ENCODE measurements at regions not wholly inside any gene's neighbourhood (a gene's known extent, or its start where the extent isn't known, plus 50 kb on each side); places are given as distances from the start of the nearest gene placed in this dataset.

DNA sequence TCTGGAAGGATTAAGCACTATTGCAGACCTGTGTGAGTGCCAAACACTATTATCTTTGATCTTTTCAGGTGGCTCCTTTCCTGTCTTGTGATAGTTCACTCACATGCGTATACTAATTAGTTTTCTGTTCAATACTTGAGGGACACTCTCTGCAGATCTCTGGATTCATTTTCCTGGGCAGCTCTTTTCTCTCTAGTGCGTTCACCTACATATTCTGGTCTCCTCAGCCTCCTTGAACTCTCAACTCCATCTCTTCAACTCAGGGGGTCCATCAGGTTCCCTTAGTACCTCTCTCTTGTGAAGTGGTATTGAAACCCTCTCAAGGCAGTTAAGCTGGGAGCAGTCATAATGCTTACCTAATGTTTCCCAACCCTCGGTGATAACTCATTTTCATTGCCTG lies 1218.1 kb upstream of the MAP3K7 start:
- no peak for DNase-seq (ENCODE audit: low read depth in 2 of 2)

- no peak for DNase-seq (ENCODE audit: low read depth in 2 of 2)
Measured at GRCh38 chr6:91802431-91802830, 1215.6 kb upstream of the MAP3K7 start.

DNA sequence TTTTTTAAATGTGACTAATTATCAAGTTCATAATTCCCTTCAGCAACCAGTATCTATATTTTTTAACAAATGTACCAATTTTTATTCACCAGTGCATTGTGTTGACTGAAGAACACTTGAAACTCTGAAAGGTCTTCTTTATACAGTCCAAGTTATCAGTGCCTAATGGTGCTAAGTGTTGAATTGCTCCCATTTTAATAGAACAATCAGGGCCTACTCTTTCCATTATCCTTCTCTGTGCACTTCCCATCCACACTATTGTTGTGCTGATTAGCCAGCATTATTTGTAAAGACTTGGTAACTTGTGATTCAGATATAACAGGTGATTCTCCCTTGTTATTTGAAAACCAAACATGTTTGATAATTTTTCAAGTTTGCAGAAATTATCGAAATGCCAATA lies 1209.7 kb upstream of the MAP3K7 start:
- DNase-seq (ENCODE audit: low read depth in 2 of 2), result no peak

GRCh38 chr6:91788501-91788900 lies 1201.6 kb upstream of the MAP3K7 start:
- no peak for DNase-seq (ENCODE audit: low read depth in 2 of 2)

GRCh38 chr6:91786474-91787184 lies 1199.8 kb upstream of the MAP3K7 start:
- DNase-seq (ENCODE audit: low read depth in 2 of 2), result no peak

GRCh38 chr6:91782802-91783201 lies 1195.9 kb upstream of the MAP3K7 start:
- DNase-seq (ENCODE audit: low read depth in 2 of 2), result no peak

DNA sequence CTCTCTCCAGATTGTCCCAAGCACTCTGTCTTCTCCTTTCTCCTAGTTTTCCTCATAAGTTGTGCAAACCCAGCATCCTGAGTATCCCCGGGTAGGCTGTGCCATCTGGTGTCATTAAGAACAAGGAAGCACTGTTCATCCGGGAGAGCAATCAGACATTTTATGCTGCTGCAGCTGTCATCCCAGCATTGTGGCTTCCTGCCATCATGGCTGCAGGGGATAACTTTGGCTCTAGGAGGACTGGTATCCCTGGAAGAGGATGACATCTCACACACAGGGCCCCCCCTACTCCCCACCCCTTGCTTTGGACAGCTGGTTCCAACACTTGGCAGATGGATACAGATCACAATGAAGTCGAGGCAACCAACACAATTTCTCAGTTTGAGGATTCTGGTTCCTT lies 1195.1 kb upstream of the MAP3K7 start:
- no peak for DNase-seq (ENCODE audit: low read depth in 2 of 2)

DNA sequence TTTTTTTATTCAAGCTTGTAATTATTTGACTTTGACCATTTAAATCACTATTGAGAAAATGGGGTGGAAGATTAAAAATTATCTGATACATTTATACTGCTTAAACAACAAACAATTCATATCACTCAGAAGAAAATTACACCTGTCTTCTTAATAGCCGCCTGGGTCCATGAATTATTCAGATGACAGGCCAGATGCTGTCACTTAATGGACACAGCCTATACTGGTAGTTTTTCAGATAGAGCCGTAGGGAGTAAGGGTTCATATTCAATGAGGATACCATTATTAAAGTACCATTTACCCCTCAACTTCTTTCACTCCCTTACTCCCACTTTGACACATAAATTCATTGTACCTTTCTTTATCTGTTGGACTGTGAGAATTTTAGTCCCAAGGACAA lies 1193.4 kb upstream of the MAP3K7 start:
- no peak for DNase-seq (ENCODE audit: low read depth in 2 of 2)

- no peak for DNase-seq (ENCODE audit: low read depth in 2 of 2)
Measured at GRCh38 chr6:91761621-91762020, 1174.7 kb upstream of the MAP3K7 start.

- no peak for DNase-seq (ENCODE audit: low read depth in 2 of 2)
Measured at GRCh38 chr6:91754691-91755090, 1167.8 kb upstream of the MAP3K7 start.

GRCh38 chr6:91751526-91751925 lies 1164.7 kb upstream of the MAP3K7 start:
- no peak for DNase-seq (ENCODE audit: low read depth in 2 of 2)

DNA sequence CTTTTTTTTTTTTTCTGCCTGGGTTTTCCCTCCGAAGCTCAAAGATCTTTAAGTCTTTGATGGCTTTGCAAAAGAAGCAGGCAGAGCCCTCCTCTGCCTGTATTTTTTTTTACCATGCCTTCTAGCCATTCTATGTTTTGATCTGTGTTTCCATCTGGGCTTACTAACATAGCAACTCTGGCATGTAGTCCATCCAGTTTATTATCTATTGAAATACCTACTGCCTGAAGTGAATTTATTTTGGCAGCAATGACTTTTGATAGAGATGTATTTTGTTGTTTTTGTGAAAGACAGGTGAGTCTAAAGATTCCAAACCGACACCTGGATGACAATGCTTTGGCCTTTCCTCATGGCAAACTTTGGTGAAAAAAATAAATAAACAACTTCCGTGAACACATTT lies 1157.7 kb upstream of the MAP3K7 start:
- no peak for DNase-seq (ENCODE audit: low read depth in 2 of 2)

- no peak for DNase-seq (ENCODE audit: low read depth in 2 of 2)
Measured at GRCh38 chr6:91743756-91744155, 1156.9 kb upstream of the MAP3K7 start.

- no peak for DNase-seq (ENCODE audit: low read depth in 2 of 2)
Measured at GRCh38 chr6:91731939-91732338, 1145.1 kb upstream of the MAP3K7 start.

GRCh38 chr6:91730710-91731109 lies 1143.8 kb upstream of the MAP3K7 start:
- no peak for DNase-seq (ENCODE audit: low read depth in 2 of 2)

GRCh38 chr6:91720324-91720723 lies 1133.5 kb upstream of the MAP3K7 start:
- no peak for DNase-seq (ENCODE audit: low read depth in 2 of 2)

GRCh38 chr6:91719414-91719813 lies 1132.5 kb upstream of the MAP3K7 start:
- DNase-seq (ENCODE audit: low read depth in 2 of 2), result no peak

- DNase-seq (ENCODE audit: low read depth in 2 of 2), result no peak
Measured at GRCh38 chr6:91718198-91718597, 1131.3 kb upstream of the MAP3K7 start.

- DNase-seq (ENCODE audit: low read depth in 2 of 2), result no peak
Measured at GRCh38 chr6:91717094-91717493, 1130.2 kb upstream of the MAP3K7 start.

- DNase-seq (ENCODE audit: low read depth in 2 of 2), result no peak
Measured at GRCh38 chr6:91716361-91716760, 1129.5 kb upstream of the MAP3K7 start.

DNA sequence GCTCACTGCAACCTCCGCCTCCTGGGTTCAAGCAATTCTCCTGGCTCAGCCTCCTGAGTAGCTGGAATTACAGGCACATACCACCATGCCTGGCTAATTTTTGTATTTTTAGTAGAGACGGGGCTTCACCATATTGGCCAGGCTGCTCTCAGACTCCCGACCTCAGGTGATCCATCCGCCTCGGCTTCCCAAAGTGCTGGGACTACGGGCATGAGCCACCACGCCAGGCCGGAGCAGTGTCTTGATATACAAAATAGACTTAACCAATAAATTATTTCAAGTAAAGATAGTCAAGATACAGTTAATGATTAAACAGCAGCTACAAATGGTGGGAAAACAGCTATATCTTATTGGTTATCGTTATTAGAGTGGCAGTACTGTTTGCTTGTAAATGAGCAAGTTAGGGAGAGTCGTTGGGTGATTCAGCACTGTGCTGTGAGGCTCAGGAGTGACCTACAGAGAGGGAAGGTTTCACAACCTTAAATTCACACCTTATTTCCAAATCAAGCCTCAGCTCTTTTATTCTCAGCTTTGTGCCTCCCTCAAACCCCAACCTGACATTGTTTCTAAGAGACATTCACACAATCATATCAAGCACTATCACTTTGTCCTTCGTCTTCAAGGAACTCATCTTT lies 1128.4 kb upstream of the MAP3K7 start:
- DNase-seq (ENCODE audit: low read depth in 2 of 2), result no peak

DNA sequence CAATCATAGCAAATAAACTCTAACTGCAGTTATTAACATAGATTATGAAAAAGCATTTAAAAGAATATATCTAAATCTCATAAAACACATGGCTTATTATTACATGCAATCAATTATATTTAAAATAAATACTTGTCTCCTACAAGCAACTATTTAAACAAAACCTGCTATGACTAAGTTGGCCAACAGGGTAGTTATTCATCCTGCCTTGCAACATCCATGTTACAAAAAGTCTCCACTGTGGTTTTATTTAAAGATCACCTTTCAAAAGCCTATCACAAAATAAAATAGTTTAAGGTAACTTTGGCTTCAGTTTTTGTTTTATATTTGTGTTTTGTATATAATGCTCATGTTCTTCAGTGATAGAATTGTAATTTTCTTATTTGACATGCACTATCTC lies 1127.0 kb upstream of the MAP3K7 start:
- no peak for DNase-seq (ENCODE audit: low read depth in 2 of 2)

- no peak for DNase-seq (ENCODE audit: low read depth in 2 of 2)
Measured at GRCh38 chr6:91711518-91711917, 1124.6 kb upstream of the MAP3K7 start.

DNA sequence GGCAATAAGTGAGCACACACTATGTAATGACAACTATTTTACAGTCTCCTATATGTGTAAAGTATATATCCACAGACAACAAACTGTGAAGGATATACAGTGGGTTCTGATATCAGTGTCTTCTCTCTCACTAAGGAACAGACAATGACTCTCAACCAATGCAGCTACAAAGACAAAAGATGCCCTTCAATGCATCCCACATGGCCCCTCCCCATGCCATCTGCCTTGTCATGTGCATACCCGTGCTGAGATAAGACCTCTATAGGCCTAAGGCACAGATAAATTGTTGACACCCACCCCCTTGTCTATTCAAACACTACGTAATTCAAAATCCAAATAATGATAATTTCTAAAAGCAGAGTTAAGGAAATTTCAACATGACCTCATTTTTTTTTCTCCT lies 1123.5 kb upstream of the MAP3K7 start:
- no peak for DNase-seq (ENCODE audit: low read depth in 2 of 2)
